Activated CD8-positive, alpha-beta memory T cell treated with anti-CD3 and anti-CD28 coated beads for 1 hour (primary cell): ENCODE measurements at regions not wholly inside any gene's neighbourhood (a gene's known extent, or its start where the extent isn't known, plus 50 kb on each side); places are given as distances from the start of the nearest gene placed in this dataset.
A peak's percentile ranks its signal among the peaks of the same experiment; 100 is the strongest.
"Not testable (repeated sequence)": the region's sequence is repeated elsewhere in the genome, so short reads cannot be mapped to it uniquely, and the experiment has no call there.

Experiments
- DNase-seq, 2 donors: peaks; one replicate each; pipeline ENCODE4 v3.0.0-alpha.2; 2020; ENCODE audit warnings: low read depth in 1 of 2; ENCODE audit errors: extremely low read depth in 1 of 2

DNA sequence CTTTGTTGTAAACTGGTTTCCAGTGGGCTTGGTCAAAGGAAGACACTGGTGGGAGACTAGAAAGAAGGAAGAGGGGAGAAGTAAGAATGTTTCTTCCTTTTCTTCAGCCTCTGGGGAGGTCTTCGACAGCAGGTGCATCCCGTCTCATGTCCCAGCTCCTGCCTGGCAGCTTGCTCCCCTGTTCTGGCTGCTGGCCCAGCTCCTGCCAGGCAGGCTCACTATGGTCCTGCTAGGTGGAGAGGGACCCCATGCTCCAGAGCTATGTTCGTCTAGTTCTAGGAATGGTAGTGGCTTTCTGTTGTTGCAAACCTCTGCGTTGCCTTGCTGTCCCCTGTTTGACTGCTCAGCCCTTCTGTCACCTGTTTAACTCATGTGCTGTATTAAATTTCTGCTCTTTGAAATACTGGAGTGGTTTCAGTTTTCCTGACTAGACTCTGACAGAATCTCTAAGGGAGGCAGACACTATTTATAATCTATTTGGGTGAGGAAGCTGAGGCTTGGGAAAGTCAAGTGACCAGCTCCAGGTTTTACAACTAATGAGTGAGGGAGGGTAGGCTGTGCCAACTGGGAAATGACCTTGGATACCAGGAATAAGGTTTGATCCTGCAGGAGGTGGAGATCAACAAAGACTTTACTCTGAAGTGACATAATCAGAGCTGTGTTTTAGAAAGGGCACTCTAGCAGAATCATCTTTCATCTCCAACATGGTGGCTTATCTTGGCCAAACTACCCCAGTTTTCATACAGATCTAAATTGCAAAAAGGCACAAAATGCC is 94.7 kb upstream of the DDHD1 start:
- DNase-seq, result no peak

DNA sequence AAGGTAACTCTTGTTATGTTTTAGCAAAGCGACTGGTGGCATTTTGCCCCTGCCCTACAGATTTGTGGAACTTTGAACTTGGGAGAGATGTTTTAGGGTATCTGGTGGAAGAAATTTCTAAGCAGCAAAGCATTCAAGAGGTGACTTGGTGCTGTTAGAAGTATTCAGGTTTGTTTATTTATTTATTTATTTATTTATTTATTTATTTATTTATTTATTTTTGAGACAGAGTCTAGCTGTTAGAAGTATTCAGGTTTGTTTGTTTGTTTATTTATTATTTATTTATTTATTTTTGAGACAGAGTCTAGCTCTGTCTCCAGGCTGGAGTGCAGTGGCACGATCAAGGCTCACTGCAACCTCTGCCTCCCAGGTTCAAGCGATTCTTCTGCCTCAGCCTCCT is 89.8 kb upstream of the DDHD1 start:
- not testable (repeated sequence) for DNase-seq

DNA sequence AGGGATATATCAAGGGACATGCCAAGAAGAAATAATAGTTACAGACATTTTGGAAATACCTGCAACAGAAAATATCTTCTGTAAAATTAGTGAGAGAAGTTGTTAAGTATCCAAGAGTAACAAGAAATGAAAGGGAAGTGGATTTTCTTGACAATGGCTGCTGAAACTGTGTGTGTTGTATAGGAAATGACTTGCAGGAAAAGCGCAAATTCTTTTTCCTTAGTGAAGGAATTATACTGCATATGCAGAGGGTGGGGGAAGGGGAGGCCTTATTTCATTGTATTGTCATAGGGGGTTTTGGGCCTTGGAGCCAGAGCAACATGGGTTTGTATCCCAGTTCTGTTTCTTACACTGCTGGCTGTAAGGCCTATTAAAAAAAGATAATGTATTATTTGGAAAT is 84.4 kb upstream of the DDHD1 start:
- DNase-seq, result no peak

DNA sequence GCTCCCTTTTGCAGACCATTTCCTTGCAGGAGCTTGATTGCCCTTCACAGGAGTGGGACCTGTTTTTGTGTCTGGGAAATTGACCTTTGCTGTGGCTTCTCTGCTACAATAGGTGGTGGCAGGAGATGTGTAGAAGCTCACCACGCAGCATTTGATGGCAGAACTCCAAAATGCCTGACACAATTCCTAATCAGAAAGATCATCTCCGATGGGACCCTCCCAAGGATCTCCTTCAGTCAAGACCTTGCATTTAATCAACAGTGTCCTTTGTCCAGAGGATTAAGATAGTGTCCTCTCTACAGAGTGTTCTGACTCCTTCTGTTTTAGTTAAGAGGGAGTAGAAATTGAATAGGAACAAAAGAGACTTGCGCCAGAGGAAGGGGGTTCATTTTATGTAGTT is 83.6 kb upstream of the DDHD1 start:
- DNase-seq, result no peak

DNA sequence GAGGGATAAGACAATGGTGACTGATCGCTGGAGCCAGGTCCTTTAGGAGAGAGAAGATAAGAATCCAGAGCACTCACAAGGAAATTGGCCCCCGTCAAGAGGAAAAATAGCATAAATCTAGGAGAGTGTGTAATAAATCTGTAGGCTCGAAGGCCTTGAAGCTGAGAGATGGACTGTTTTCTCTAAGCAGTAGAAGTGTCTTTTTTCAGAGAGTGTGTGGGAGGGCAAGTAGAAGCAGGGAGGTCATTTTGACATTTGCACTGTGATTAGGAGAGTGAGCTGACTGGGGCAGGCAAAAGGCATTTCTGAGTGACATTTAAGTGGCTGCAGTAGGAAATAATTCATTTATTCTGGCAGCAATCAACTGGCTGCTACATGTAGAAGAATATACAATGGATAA is 78.0 kb upstream of the DDHD1 start:
- no peak for DNase-seq

DNA sequence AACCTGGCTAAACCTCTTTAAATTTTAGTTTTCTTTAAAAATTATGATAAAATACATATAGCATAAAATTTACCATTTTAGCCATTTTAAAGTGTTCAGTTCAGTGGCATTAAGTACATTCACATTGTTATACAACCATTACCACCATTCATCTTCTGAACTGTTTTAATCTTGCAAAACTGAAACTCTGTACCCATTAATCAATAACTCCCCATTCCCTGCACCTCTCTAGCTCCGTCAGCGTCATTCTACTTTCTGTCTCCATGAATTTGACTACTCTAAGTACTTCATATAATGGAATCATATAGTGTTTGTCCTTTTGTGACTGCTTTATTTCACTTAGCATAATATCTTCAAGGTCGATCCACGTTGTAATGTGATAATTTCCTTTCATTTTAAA is 75.8 kb upstream of the DDHD1 start:
- no peak for DNase-seq

DNA sequence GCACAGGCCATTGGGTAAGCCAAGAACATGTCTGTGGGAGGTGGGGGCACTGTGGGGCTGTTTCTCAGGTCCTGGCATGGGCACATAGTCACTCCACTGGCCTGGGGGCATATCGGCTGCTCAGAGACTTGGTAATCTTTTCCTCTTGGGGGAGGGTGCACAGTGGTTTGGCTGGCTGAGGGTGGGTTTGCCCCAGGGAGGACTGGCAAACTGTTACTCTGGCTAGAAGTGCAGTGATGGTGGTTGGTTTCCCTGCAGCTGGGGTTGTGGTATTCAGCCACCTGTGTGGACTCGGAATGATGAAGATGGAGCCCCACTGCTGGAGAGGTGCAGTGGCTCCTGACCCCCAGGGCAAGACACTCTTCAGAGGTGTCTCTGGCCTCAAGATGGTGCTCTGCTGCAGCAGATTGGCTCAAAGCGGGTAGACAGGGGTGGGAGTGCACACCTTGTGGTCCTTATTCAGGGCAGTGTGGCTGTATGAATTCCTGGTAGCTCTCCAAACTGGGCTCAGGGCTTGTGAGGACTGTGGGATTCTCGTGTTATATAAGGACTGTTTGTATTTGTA is 74.1 kb upstream of the DDHD1 start:
- DNase-seq, result no peak

DNA sequence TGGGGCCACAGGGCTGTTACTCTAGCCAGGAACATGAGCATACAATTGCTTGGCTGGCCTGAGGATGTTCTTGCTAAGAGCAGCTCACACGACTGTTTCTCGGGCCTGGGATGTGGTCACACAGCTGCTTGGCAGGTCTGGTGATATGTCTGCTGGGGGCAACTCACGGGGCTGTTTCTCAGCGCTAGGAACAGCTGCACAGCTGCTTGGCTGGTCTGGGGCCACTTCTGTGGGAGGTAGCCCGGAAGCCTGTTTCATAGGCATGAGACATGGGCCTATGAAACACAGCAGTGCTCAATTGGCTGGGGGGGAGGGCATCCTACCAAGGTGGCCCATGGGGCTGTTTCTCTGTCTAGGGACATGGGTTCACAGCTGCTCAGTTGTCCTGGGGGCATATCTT is 73.4 kb upstream of the DDHD1 start:
- no peak for DNase-seq

DNA sequence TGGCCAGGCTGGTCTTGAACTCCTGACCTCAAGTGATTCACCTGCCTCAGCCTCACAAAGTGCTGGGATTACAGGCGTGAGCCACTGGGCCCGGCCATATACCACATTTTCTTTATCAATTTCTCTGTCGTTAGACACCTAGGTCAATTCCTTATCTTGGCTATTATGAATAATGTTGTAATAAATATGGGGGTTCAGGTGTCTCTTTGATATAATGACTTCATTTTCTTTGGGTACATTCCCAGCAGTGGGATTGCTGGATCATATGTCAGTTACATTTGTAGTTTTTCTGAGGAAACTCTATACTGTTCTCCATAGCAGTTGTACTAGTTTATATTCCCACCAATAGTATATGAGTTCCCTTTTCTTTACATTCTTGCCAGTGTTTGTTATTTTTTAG is 67.8 kb upstream of the DDHD1 start:
- DNase-seq, result no peak

DNA sequence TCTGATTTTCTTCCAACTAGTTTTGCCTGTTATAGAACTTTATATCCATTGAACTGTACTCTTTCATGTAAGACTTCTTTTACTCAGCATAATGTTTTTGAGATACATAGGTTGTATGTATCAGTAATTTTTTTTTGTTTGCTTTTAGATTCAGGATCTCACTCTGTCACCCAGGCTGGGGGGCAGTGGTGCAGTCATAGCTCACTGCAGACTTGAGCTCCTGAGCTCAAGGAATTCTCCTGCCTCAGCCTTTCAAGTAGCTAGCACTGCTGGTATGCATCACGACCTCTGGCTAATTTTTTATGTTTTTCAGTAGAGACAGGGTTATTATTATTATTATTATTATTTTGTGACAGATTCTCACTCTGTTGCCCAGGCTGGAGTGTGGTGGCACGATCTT is 65.0 kb upstream of the DDHD1 start:
- no peak for DNase-seq

DNA sequence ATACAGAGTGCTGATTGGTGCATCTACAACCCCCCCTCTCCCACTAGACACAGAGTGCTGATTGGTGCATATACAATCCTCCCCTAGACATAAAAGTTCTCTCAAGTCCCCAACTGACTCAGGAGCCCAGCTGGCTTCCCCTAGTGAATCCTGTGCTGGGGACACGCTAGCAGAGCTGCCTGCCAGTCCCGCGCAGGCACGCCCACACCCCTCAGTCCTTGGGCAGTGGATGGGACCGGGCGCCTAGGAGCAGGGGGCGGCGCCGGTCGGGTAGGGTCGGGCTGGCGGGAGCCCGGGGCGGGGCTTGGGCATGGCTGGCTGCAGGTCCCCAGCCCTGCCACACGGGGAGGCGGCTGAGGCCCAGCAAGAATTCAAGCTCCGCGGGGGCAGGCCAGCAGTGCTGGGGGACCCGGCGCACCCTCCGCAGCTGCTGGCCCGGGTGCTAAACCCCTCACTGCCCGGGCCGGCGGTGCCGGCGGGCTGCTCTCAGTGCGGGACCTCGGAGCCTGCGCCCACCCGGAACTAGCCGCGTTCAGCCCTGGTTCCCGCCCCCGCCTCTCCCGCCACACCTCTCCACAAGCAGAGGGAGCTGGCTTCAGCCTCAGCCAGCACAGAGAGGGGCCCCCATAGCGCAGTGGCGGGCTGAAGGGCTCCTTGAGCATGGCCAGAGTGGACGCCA is 64.3 kb upstream of the DDHD1 start:
- DNase-seq, result peak; percentile 26 to 42

DNA sequence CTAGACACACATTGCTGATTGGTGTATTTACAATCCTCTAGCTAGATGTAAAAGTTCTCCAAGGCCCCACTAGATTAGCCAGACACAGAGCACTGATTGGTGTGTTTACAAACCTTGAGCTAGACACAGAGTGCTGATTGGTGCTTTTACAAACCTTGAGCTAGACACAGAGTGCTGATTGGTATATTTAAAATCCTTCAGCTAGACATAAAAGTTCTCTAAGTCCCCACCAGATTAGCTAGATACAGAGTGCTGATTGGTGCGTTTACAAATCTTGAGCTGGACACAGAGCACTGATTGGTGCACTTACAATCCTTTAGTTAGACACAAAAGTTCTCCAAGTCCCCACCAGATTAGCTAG is 63.8 kb upstream of the DDHD1 start:
- not testable (repeated sequence) for DNase-seq

DNA sequence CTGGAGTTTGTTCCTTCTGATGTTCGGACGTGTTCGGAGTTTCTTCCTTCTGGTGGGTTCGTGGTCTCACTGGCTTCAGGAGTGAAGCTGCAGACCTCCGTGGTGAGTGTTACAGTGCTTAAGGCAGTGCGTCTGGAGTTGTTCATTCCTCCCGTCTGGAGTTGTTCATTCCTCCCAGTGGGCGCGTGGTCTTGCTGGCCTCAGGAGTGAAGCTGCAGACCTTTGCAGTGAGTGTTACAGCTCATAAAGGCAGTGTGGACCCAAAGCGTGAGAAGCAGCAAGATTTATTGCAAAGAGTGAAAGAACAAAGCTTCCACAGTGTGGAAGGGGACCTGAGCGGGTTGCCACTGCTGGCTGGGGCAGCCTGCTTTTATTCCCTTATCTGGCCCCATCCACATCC is 63.4 kb upstream of the DDHD1 start:
- not testable (repeated sequence) for DNase-seq

DNA sequence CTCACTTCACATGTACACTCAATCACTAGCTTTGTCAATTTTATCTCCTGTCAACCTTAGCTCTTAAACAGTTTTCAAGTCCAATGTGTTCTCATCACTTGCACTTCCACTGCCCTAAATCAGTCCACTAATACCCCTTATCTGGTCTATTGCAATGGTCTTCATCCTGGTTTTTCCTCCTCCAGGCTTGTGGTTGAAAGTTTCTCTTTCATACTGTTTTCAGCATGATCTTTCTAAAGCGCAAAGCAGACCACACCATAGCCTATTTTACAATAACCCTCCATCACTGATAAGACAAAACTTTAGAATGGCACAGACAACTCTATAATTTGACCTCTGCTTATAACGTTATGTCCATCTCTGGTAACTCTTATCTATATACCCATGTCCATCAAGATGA is 62.0 kb upstream of the DDHD1 start:
- DNase-seq, result no peak

DNA sequence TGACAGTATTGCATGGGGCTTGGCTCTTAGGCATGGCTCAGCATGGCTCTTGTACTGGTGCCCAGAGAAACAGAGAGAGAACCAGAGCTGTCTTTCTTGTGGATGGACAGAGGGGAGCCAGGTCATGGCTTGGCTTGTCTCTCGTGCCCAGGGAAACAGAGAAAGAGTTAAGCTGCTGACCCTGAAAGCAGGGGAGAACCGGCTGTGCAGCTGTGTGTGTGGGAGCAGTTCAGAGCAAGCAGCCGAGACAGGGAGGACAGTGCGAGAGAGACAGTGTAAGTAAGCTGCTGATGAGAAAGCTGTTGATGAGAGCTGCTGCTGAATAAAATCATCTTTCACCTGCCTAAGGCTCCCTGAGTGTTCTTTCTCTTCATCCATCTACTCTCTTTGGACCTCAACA is 61.3 kb upstream of the DDHD1 start:
- no peak for DNase-seq

DNA sequence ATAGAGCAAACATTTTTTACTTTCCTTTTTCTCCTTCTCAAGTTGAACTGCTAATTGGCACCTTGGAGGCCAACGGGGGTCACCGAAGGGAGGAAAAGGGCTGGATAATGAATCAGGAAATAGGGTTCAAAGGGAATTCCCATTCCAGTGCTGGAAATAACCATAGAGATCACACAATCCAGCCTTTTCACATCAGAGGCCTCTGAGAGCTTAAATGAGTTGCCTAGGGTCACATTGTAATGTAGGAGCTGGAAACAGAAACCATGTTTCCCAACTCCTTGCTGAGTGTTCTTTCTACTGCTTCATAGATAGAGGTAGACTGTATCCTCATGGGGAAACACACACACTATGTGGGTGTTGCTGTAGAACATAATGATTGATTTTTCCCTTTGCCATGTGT is 60.6 kb upstream of the DDHD1 start:
- DNase-seq, result no peak

DNA sequence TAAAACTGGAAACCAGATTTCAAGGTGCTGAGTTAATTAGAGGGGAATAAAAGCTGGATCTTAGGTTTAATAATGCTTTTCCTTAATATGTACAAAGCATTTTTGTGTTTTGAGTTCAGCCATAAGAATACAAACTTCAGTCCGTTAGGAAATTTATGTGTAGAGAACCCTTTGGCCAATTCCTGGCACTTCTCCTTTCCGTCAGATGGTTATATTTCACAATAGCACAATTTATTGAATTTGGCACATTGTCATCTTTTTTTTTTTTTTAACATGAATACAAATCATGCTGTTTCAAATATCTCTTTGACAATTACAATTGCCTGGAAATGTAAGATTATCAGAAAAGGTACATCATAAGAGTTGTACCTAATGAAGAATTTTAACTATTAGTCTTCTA is 56.2 kb upstream of the DDHD1 start:
- DNase-seq, result no peak
